HL-60 (cell line): ENCODE measurements at regions not wholly inside any gene's neighbourhood (a gene's known extent, or its start where the extent isn't known, plus 50 kb on each side); places are given as distances from the start of the nearest gene placed in this dataset.

Source experiments
- TF ChIP-seq, protein P1 (sequence below): IDR thresholded peaks from one replicate; pipeline ENCODE4 v1.5.1; 2011; ENCODE audit warnings: low read length, control low read depth, inconsistent platforms; ENCODE audit not compliant: insufficient read depth
- TF ChIP-seq, protein P2 (sequence below): IDR thresholded peaks from 2 replicates; pipeline ENCODE4 v1.6.1; 2012; ENCODE audit warnings: low read depth; ENCODE audit not compliant: insufficient replicate concordance

DNA sequence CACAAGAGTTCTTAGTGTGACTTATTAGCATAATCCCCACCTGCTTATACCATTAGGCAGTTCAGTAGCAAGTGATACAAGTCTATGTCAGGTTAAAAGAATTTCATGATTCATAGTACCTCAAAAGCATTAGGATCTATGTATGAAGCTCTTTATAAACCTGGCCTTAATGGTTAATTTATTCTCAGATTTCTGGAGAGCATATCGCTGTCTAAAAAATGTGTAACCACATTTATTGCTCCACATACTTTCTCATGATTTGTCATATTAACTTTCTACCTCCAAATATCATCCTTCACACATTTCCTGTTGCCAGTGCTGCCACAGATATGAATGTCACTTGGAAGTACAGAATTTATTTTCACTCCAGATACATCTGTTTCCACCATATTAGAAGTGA lies 332.8 kb upstream of the MAP2 start:
- TF ChIP-seq, protein P1, sequence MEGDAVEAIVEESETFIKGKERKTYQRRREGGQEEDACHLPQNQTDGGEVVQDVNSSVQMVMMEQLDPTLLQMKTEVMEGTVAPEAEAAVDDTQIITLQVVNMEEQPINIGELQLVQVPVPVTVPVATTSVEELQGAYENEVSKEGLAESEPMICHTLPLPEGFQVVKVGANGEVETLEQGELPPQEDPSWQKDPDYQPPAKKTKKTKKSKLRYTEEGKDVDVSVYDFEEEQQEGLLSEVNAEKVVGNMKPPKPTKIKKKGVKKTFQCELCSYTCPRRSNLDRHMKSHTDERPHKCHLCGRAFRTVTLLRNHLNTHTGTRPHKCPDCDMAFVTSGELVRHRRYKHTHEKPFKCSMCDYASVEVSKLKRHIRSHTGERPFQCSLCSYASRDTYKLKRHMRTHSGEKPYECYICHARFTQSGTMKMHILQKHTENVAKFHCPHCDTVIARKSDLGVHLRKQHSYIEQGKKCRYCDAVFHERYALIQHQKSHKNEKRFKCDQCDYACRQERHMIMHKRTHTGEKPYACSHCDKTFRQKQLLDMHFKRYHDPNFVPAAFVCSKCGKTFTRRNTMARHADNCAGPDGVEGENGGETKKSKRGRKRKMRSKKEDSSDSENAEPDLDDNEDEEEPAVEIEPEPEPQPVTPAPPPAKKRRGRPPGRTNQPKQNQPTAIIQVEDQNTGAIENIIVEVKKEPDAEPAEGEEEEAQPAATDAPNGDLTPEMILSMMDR: no peak
- TF ChIP-seq, protein P2, sequence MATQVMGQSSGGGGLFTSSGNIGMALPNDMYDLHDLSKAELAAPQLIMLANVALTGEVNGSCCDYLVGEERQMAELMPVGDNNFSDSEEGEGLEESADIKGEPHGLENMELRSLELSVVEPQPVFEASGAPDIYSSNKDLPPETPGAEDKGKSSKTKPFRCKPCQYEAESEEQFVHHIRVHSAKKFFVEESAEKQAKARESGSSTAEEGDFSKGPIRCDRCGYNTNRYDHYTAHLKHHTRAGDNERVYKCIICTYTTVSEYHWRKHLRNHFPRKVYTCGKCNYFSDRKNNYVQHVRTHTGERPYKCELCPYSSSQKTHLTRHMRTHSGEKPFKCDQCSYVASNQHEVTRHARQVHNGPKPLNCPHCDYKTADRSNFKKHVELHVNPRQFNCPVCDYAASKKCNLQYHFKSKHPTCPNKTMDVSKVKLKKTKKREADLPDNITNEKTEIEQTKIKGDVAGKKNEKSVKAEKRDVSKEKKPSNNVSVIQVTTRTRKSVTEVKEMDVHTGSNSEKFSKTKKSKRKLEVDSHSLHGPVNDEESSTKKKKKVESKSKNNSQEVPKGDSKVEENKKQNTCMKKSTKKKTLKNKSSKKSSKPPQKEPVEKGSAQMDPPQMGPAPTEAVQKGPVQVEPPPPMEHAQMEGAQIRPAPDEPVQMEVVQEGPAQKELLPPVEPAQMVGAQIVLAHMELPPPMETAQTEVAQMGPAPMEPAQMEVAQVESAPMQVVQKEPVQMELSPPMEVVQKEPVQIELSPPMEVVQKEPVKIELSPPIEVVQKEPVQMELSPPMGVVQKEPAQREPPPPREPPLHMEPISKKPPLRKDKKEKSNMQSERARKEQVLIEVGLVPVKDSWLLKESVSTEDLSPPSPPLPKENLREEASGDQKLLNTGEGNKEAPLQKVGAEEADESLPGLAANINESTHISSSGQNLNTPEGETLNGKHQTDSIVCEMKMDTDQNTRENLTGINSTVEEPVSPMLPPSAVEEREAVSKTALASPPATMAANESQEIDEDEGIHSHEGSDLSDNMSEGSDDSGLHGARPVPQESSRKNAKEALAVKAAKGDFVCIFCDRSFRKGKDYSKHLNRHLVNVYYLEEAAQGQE: no peak
